Thymus (tissue), 11 donors: ENCODE measurements at regions not wholly inside any gene's neighbourhood (a gene's known extent, or its start where the extent isn't known, plus 50 kb on each side); places are given as distances from the start of the nearest gene placed in this dataset.

Experiments used
- DNase-seq, 9 donors: peaks; one replicate each; pipeline ENCODE4 v3.0.0-alpha.2; 2013; ENCODE audit warnings: low spot score in 9 of 9, low read depth in 6 of 9, missing footprints in 1 of 9
- H3K27ac ChIP-seq, 2 donors: one replicate each; pipeline ENCODE4 v1.5.1; 2013; ENCODE audit warnings: control low read depth in 1 of 2, low read depth in 1 of 2, low read length in 1 of 2, mild to moderate bottlenecking in 1 of 2, moderate library complexity in 1 of 2
- H3K27me3 ChIP-seq, 2 donors: one replicate each; pipeline ENCODE4 v1.5.1; 2013; ENCODE audit warnings: low read length in 1 of 2; ENCODE audit not compliant: control insufficient read depth in 2 of 2, insufficient read depth in 1 of 2
- H3K36me3 ChIP-seq, 2 donors: one replicate each; pipeline ENCODE4 v1.5.1; 2013; ENCODE audit warnings: low read length in 1 of 2, mild to moderate bottlenecking in 1 of 2, moderate library complexity in 1 of 2; ENCODE audit not compliant: control insufficient read depth in 2 of 2, insufficient read depth in 2 of 2
- H3K4me1 ChIP-seq, 2 donors: one replicate each; pipeline ENCODE4 v1.5.1; 2013; ENCODE audit warnings: low read length in 2 of 2; ENCODE audit not compliant: control insufficient read depth in 2 of 2, insufficient read depth in 2 of 2
- H3K4me3 ChIP-seq, 2 donors: one replicate each; pipeline ENCODE4 v1.5.1; 2013; ENCODE audit warnings: low read length in 2 of 2, control low read depth in 1 of 2, mild to moderate bottlenecking in 1 of 2
- H3K9me3 ChIP-seq, 2 donors: one replicate each; pipeline ENCODE4 v1.5.1; 2013; ENCODE audit warnings: low read length in 1 of 2, mild to moderate bottlenecking in 1 of 2; ENCODE audit not compliant: control insufficient read depth in 2 of 2, insufficient read depth in 1 of 2
- WGBS: extraction: QIAGEN DNeasy Blood & Tissue Kit; methylation state at CpG from one replicate; pipeline ENCODE4 v1.1.7; 2013; 5-methylcytosine and 5-hydroxymethylcytosine counted together
- donor health status: healthy.

DNA sequence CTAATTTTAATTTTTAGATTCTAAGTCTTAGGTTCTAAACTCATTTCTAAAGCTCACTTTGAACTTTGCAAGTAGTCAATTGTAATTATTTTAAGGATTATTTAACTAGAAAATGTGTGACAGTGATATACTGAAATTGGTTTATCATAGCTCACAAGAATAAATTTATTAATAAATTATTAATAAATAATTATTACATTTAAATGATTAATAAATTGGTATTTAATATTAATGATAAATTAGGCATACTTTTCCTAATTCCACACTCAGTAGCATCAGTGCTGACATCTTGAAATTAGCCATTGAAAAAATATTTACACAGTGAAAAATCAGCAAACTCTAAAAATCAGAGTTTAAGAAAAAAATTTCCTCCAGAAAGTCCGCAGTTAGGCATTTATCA is 433.7 kb downstream of the FIGN start:
- Histone ChIP-seq H3K9me3 (peaks cover 0 to 4% of the 10 kb centered on the region in 2 donors), H3K4me1 (no peaks in the 10 kb centered on the region), H3K27ac (no peak overlapping the region), H3K4me3 (no peak overlapping the region), H3K27me3 (no peaks in the 10 kb centered on the region), H3K36me3 (no peaks in the 10 kb centered on the region)
- 93% methylated on average over 1 of the region's 1 CpG for WGBS
- DNase-seq = no peak

DNA sequence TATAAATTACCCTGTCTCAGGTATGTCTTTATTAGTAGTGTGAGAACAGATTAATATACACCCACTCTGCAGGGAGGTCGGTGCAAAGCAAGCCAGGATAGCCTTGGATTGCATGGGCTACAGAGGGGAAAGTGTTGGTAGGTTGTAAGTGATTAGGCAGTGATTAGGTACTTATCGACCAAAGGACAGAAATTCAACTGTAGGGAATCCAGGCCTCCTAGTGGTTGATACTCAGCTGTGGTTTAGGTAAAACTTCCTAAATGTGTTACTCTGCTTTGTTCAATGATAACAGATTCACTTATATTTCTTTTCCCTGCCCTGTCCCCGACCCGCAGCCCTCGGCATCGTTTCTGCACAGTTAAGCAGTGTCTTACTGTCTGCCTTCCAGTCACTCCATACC is 444.0 kb downstream of the FIGN start:
- peaks cover 0 to 3% of the 10 kb centered on the region in 2 donors for H3K9me3 ChIP-seq
- H3K27ac ChIP-seq = no peak overlapping the region
- H3K4me1 ChIP-seq = no peaks in the 10 kb centered on the region
- no peaks in the 10 kb centered on the region for H3K27me3 ChIP-seq
- no peak overlapping the region for H3K4me3 ChIP-seq
- no peak for DNase-seq
- 88% methylated on average over 6 of the region's 6 CpGs for WGBS
- H3K36me3 ChIP-seq = no peaks in the 10 kb centered on the region

- 86% methylated on average over 2 of the region's 2 CpGs for WGBS
- H3K9me3 ChIP-seq = no peaks in the 10 kb centered on the region
- no peaks in the 10 kb centered on the region for H3K36me3 ChIP-seq
- H3K4me3 ChIP-seq = no peak overlapping the region
- H3K4me1 ChIP-seq = no peaks in the 10 kb centered on the region
- no peak for DNase-seq
- no peaks in the 10 kb centered on the region for H3K27me3 ChIP-seq
- H3K27ac ChIP-seq = no peak overlapping the region
Measured at GRCh38 chr2:163281717-163282116, 443.1 kb upstream of the KCNH7 start.

DNA sequence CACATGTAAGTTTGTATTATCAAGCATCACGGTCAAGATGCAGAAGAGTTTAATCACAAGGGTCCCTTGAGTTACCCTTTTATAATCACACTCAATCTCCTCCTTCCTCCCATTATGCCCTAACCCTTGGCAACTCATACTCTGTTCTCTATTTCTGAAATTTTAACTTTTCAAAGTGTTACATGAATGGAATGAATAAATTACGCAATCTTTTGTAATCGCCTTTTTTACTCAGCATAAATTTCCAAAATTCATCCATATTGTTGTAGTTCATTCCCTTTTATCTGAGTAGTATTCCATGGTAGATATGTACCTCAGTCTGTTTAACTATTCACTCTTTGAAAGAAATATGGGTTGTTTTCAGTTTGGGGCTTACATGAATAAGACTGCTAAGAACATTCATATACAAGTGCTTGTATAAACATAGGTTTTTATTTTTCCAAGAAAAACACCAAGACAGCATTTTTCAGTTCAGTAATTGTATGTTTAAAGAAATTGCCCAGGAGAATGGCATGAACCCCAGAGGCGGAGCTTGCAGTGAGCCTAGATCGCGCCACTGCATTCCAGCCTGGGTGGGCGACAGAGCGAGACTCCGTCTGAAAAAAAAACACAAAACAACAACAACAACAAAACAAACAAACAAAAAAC is 430.9 kb upstream of the KCNH7 start:
- Histone ChIP-seq H3K36me3 (no peaks in the 10 kb centered on the region), H3K27me3 (no peaks in the 10 kb centered on the region), H3K4me1 (no peaks in the 10 kb centered on the region), H3K9me3 (peaks cover 0 to 10% of the 10 kb centered on the region in 2 donors), H3K4me3 (no peak overlapping the region), H3K27ac (no peak overlapping the region)
- DNase-seq = no peak
- 96% methylated on average over 9 of the region's 9 CpGs for WGBS

- no peaks in the 10 kb centered on the region for H3K27me3 ChIP-seq
- WGBS = 87% methylated on average over 1 of the region's 1 CpG
Measured at GRCh38 chr2:163266772-163267171, 428.2 kb upstream of the KCNH7 start.

GRCh38 chr2:163265562-163265961 is 427.0 kb upstream of the KCNH7 start:
- Histone ChIP-seq H3K9me3 (no peaks in the 10 kb centered on the region), H3K4me1 (no peaks in the 10 kb centered on the region), H3K36me3 (no peaks in the 10 kb centered on the region), H3K4me3 (no peak overlapping the region), H3K27me3 (no peaks in the 10 kb centered on the region), H3K27ac (no peak overlapping the region)
- no peak for DNase-seq

More at GRCh38 chr2:163266772-163267171, 428.2 kb upstream of the KCNH7 start:
- no peaks in the 10 kb centered on the region for H3K9me3 ChIP-seq
- no peaks in the 10 kb centered on the region for H3K36me3 ChIP-seq
- no peaks in the 10 kb centered on the region for H3K4me1 ChIP-seq
- no peak for DNase-seq
- no peak overlapping the region for H3K27ac ChIP-seq
- no peak overlapping the region for H3K4me3 ChIP-seq

GRCh38 chr2:163264341-163264740 is 425.8 kb upstream of the KCNH7 start:
- no peaks in the 10 kb centered on the region for H3K36me3 ChIP-seq
- no peaks in the 10 kb centered on the region for H3K27me3 ChIP-seq
- DNase-seq = no peak
- no peaks in the 10 kb centered on the region for H3K9me3 ChIP-seq
- H3K4me3 ChIP-seq = no peak overlapping the region
- 83% methylated on average over 1 of the region's 1 CpG for WGBS
- no peaks in the 10 kb centered on the region for H3K4me1 ChIP-seq
- H3K27ac ChIP-seq = no peak overlapping the region

- H3K9me3 ChIP-seq = no peaks in the 10 kb centered on the region
- no peaks in the 10 kb centered on the region for H3K27me3 ChIP-seq
- no peaks in the 10 kb centered on the region for H3K4me1 ChIP-seq
- DNase-seq = no peak
- no peak overlapping the region for H3K4me3 ChIP-seq
- no peak overlapping the region for H3K27ac ChIP-seq
- H3K36me3 ChIP-seq = no peaks in the 10 kb centered on the region
Measured at GRCh38 chr2:163259489-163259888, 420.9 kb upstream of the KCNH7 start.

- H3K4me3 ChIP-seq = no peak overlapping the region
- no peaks in the 10 kb centered on the region for H3K4me1 ChIP-seq
- H3K36me3 ChIP-seq = no peaks in the 10 kb centered on the region
- DNase-seq = no peak
- no peaks in the 10 kb centered on the region for H3K9me3 ChIP-seq
- no peak overlapping the region for H3K27ac ChIP-seq
- no peaks in the 10 kb centered on the region for H3K27me3 ChIP-seq
Measured at GRCh38 chr2:163255086-163255485, 416.5 kb upstream of the KCNH7 start.
